NCI-H2227 (cell line): ENCODE measurements at regions not wholly inside any gene's neighbourhood (a gene's known extent, or its start where the extent isn't known, plus 50 kb on each side); places are given as distances from the start of the nearest gene placed in this dataset.
"Not testable (repeated sequence)": the region's sequence is repeated elsewhere in the genome, so short reads cannot be mapped to it uniquely, and the experiment has no call there.

Source experiments
- DNase-seq: peaks from one replicate; lab custom pipeline; 2025; ENCODE audit not compliant: unreplicated experiment; lab: John Stamatoyannopoulos, UW

GRCh38 chr9:31174681-31175080, 1209.8 kb upstream of the ACO1 start:
- DNase-seq: no peak

GRCh38 chr9:31183866-31184265, 1200.6 kb upstream of the ACO1 start:
- DNase-seq: no peak

GRCh38 chr9:31185831-31186230, 1198.6 kb upstream of the ACO1 start:
- no peak for DNase-seq

GRCh38 chr9:31188496-31188895, 1195.9 kb upstream of the ACO1 start:
- no peak for DNase-seq

GRCh38 chr9:31210978-31211570, 1173.4 kb upstream of the ACO1 start:
- peak; percentile 30 for DNase-seq

GRCh38 chr9:31229976-31230375, 1154.5 kb upstream of the ACO1 start:
- not testable (repeated sequence) for DNase-seq

GRCh38 chr9:31232485-31232884, 1152.0 kb upstream of the ACO1 start:
- no peak for DNase-seq

- no peak for DNase-seq
These were observed 1148.1 kb upstream of the ACO1 start for GRCh38 chr9:31236344-31236743.

GRCh38 chr9:31243386-31243785, 1141.1 kb upstream of the ACO1 start:
- no peak for DNase-seq

GRCh38 chr9:31248156-31248555, 1136.3 kb upstream of the ACO1 start:
- DNase-seq: no peak

GRCh38 chr9:31251386-31251785, 1133.1 kb upstream of the ACO1 start:
- DNase-seq: no peak

- DNase-seq: no peak
These were observed 1130.4 kb upstream of the ACO1 start for GRCh38 chr9:31253800-31254762.

- DNase-seq: no peak
These were observed 1129.2 kb upstream of the ACO1 start for GRCh38 chr9:31255211-31255610.

GRCh38 chr9:31259824-31260223, 1124.6 kb upstream of the ACO1 start:
- DNase-seq: no peak

- DNase-seq: no peak
These were observed 1111.8 kb upstream of the ACO1 start for GRCh38 chr9:31272456-31273295.

GRCh38 chr9:31275419-31275818, 1109.0 kb upstream of the ACO1 start:
- DNase-seq: no peak

GRCh38 chr9:31290731-31291130, 1093.7 kb upstream of the ACO1 start:
- no peak for DNase-seq

- DNase-seq: no peak
These were observed 1081.6 kb upstream of the ACO1 start for GRCh38 chr9:31302620-31303418.

- DNase-seq: no peak
These were observed 1079.9 kb upstream of the ACO1 start for GRCh38 chr9:31304576-31304975.

GRCh38 chr9:31314241-31314640, 1070.2 kb upstream of the ACO1 start:
- no peak for DNase-seq

- DNase-seq: no peak
These were observed 1063.9 kb upstream of the ACO1 start for GRCh38 chr9:31320494-31320893.
